Skeletal muscle tissue (tissue), 3 donors: ENCODE measurements at regions not wholly inside any gene's neighbourhood (a gene's known extent, or its start where the extent isn't known, plus 50 kb on each side); places are given as distances from the start of the nearest gene placed in this dataset.

Experiments used
- H3K27ac ChIP-seq: one replicate; pipeline ENCODE4 v1.7.0; 2013; ENCODE audit warnings: mild to moderate bottlenecking, low read depth, low read length, inconsistent platforms
- H3K27me3 ChIP-seq, 3 donors: one replicate each; pipeline ENCODE4 v1.7.0; 2013; ENCODE audit warnings: low read length in 3 of 3; ENCODE audit not compliant: control insufficient read depth in 3 of 3, insufficient read depth in 3 of 3
- H3K36me3 ChIP-seq, 3 donors: one replicate each; pipeline ENCODE4 v1.7.0; 2013; ENCODE audit warnings: low read length in 3 of 3; ENCODE audit not compliant: control insufficient read depth in 3 of 3, insufficient read depth in 3 of 3
- H3K4me1 ChIP-seq, 3 donors: one replicate each; pipeline ENCODE4 v1.7.0; 2013; ENCODE audit warnings: low read length in 3 of 3, mild to moderate bottlenecking in 3 of 3; ENCODE audit not compliant: control insufficient read depth in 3 of 3, insufficient read depth in 3 of 3
- H3K4me3 ChIP-seq, 3 donors: one replicate each; pipeline ENCODE4 v1.7.0; 2013; ENCODE audit warnings: low read length in 3 of 3
- H3K9ac ChIP-seq, 3 donors: one replicate each; pipeline ENCODE4 v1.7.0; 2013; ENCODE audit warnings: low read length in 3 of 3, mild to moderate bottlenecking in 3 of 3, moderate library complexity in 2 of 3, low read depth in 1 of 3
- H3K9me3 ChIP-seq, 3 donors: one replicate each; pipeline ENCODE4 v1.7.0; 2013; ENCODE audit warnings: low read length in 3 of 3; ENCODE audit not compliant: control insufficient read depth in 3 of 3
- donor health status: Osteomylitis.

- Histone ChIP-seq H3K9ac (no peak overlapping the region), H3K4me3 (no peak overlapping the region), H3K27me3 (no peaks in the 10 kb centered on the region), H3K4me1 (peaks cover 0 to 12% (median 10%) of the 10 kb centered on the region in 3 donors), H3K27ac (no peak overlapping the region), H3K9me3 (no peaks in the 10 kb centered on the region), H3K36me3 (no peaks in the 10 kb centered on the region)
These were observed 93.5 kb upstream of the NR3C1 start for GRCh38 chr5:143496943-143497342.

DNA sequence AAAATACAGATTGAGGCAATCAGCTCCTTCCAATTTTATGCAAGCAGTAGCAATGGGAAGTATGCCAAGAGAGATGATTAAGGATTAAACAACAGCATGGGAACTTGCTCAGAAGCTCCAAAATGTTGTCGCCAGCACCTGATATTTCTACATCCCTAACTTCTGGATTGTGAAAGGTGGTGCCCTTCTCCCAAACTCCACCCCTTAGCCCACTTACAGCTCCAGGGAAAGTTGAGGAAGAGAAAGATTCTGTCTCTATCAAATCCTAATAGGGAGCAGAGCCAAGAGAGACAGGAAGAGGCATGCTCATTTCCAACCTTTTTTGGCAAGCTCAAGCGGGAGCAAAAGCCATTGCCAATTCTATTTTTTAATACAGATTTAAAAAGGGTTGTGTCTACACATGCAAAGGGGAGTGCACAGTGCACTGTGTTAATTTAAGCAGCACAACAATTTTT lies 92.4 kb upstream of the NR3C1 start:
- Histone ChIP-seq H3K27ac (peak overlapping the region; percentile 1), H3K9ac (no peak overlapping the region), H3K4me3 (peak overlapping the region in 2 of 3 donors; percentile 27 to 30), H3K36me3 (no peaks in the 10 kb centered on the region), H3K9me3 (no peaks in the 10 kb centered on the region), H3K27me3 (no peaks in the 10 kb centered on the region), H3K4me1 (peaks cover 0 to 12% (median 10%) of the 10 kb centered on the region in 3 donors)

- H3K27me3 ChIP-seq = no peaks in the 10 kb centered on the region
- H3K9me3 ChIP-seq = no peaks in the 10 kb centered on the region
- H3K27ac ChIP-seq = peak overlapping the region; percentile 1
- H3K36me3 ChIP-seq = no peaks in the 10 kb centered on the region
- no peak overlapping the region for H3K9ac ChIP-seq
- H3K4me3 ChIP-seq = no peak overlapping the region
- H3K4me1 ChIP-seq = peaks cover 0 to 20% (median 15%) of the 10 kb centered on the region in 3 donors
These were observed 91.6 kb upstream of the NR3C1 start for GRCh38 chr5:143495110-143495509.

GRCh38 chr5:143494595-143494994 lies 91.1 kb upstream of the NR3C1 start:
- H3K4me1 ChIP-seq = peaks cover 0 to 22% (median 15%) of the 10 kb centered on the region in 3 donors
- H3K36me3 ChIP-seq = no peaks in the 10 kb centered on the region
- no peaks in the 10 kb centered on the region for H3K27me3 ChIP-seq
- no peak overlapping the region for H3K4me3 ChIP-seq
- H3K27ac ChIP-seq = no peak overlapping the region
- no peaks in the 10 kb centered on the region for H3K9me3 ChIP-seq
- H3K9ac ChIP-seq = no peak overlapping the region

- Histone ChIP-seq H3K27ac (no peak overlapping the region), H3K4me1 (peaks cover 0 to 24% (median 15%) of the 10 kb centered on the region in 3 donors), H3K4me3 (no peak overlapping the region), H3K27me3 (no peaks in the 10 kb centered on the region), H3K9ac (no peak overlapping the region), H3K9me3 (no peaks in the 10 kb centered on the region), H3K36me3 (no peaks in the 10 kb centered on the region)
These were observed 90.7 kb upstream of the NR3C1 start for GRCh38 chr5:143494162-143494561.

GRCh38 chr5:143492783-143493182 lies 89.3 kb upstream of the NR3C1 start:
- Histone ChIP-seq H3K36me3 (no peaks in the 10 kb centered on the region), H3K27ac (no peak overlapping the region), H3K9ac (no peak overlapping the region), H3K27me3 (no peaks in the 10 kb centered on the region), H3K9me3 (no peaks in the 10 kb centered on the region), H3K4me1 (peaks cover 8 to 37% (median 24%) of the 10 kb centered on the region in 3 donors), H3K4me3 (no peak overlapping the region)

GRCh38 chr5:143491646-143492045 lies 88.2 kb upstream of the NR3C1 start:
- H3K27me3 ChIP-seq = no peaks in the 10 kb centered on the region

DNA sequence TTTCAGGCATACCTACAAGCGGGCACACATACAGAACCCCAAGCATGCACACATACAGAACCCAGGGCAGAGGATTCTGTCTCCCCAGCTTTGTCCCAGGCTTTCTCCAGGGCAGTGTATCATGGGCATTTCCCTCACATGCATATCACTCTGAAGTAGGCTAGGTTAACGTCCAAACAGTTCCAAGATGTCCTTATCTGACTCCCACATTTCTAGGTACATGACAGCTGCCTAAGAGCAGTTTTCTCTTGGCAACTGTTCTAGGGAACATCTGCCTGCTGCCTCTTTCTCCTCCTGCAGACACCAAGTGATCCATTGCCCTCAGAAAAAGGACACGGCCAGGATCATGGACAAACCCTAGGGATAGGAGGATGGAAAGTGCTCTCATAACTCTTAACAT lies 84.9 kb upstream of the NR3C1 start:
- H3K4me1 ChIP-seq = peaks cover 8 to 25% (median 14%) of the 10 kb centered on the region in 3 donors
- no peaks in the 10 kb centered on the region for H3K27me3 ChIP-seq
- H3K9me3 ChIP-seq = no peaks in the 10 kb centered on the region
- no peak overlapping the region for H3K27ac ChIP-seq
- no peak overlapping the region for H3K4me3 ChIP-seq
- H3K9ac ChIP-seq = no peak overlapping the region
- no peaks in the 10 kb centered on the region for H3K36me3 ChIP-seq

More at GRCh38 chr5:143491646-143492045, 88.2 kb upstream of the NR3C1 start:
- no peak overlapping the region for H3K9ac ChIP-seq
- no peaks in the 10 kb centered on the region for H3K9me3 ChIP-seq
- H3K27ac ChIP-seq = no peak overlapping the region
- H3K4me1 ChIP-seq = peaks cover 8 to 37% (median 24%) of the 10 kb centered on the region in 3 donors
- H3K36me3 ChIP-seq = no peaks in the 10 kb centered on the region
- H3K4me3 ChIP-seq = no peak overlapping the region

GRCh38 chr5:143484601-143485000 lies 81.1 kb upstream of the NR3C1 start:
- peaks cover 8 to 16% (median 13%) of the 10 kb centered on the region in 3 donors for H3K4me1 ChIP-seq
- no peak overlapping the region for H3K27ac ChIP-seq
- no peaks in the 10 kb centered on the region for H3K9me3 ChIP-seq
- no peaks in the 10 kb centered on the region for H3K36me3 ChIP-seq
- H3K9ac ChIP-seq = no peak overlapping the region
- H3K27me3 ChIP-seq = no peaks in the 10 kb centered on the region
- H3K4me3 ChIP-seq = no peak overlapping the region

GRCh38 chr5:143481697-143482531 lies 78.4 kb upstream of the NR3C1 start:
- no peaks in the 10 kb centered on the region for H3K36me3 ChIP-seq
- no peak overlapping the region for H3K27ac ChIP-seq
- peaks cover 0 to 4% (median 0%) of the 10 kb centered on the region in 3 donors for H3K4me1 ChIP-seq
- no peaks in the 10 kb centered on the region for H3K9me3 ChIP-seq
- no peaks in the 10 kb centered on the region for H3K27me3 ChIP-seq
- H3K9ac ChIP-seq = no peak overlapping the region
- no peak overlapping the region for H3K4me3 ChIP-seq
